Keratinocyte (primary cell): ENCODE measurements at regions not wholly inside any gene's neighbourhood (a gene's known extent, or its start where the extent isn't known, plus 50 kb on each side); places are given as distances from the start of the nearest gene placed in this dataset.

Experiments
- DNase-seq: peaks from one replicate; pipeline ENCODE4 v3.0.0-alpha.2; 2011; ENCODE audit warnings: low read depth, missing footprints, low spot score
- FAIRE-seq: peaks from 2 replicates; lab custom pipeline; 2011; peaks lifted over from hg19 to GRCh38; lab: Jason Lieb, UNC
- H2AFZ ChIP-seq: 2 replicates; pipeline ENCODE4 v1.6.0; 2012; ENCODE audit warnings: low read length, control low read depth, inconsistent platforms; ENCODE audit not compliant: control insufficient read depth
- H3K27ac ChIP-seq: 2 replicates; pipeline ENCODE4 v1.5.1; 2011; ENCODE audit warnings: low read length; ENCODE audit not compliant: control insufficient read depth, insufficient read depth
- H3K27me3 ChIP-seq: 3 replicates; pipeline ENCODE4 v1.6.0; 2011; ENCODE audit warnings: low read length; ENCODE audit not compliant: control insufficient read depth, insufficient read depth; ENCODE audit errors: extremely low read depth
- H3K36me3 ChIP-seq, 2 experiments: 2 replicates in 1 of 2; 3 replicates in 1 of 2; pipeline ENCODE4 v1.5.1; 2011; ENCODE audit warnings: low read length in 2 of 2, mild to moderate bottlenecking in 1 of 2; ENCODE audit not compliant: control insufficient read depth in 2 of 2, insufficient read depth in 2 of 2; ENCODE audit errors: extremely low read depth in 1 of 2
- H3K4me1 ChIP-seq: 3 replicates; pipeline ENCODE4 v1.5.1; 2011; ENCODE audit warnings: low read length; ENCODE audit not compliant: control insufficient read depth, insufficient read depth; ENCODE audit errors: extremely low read depth
- H3K4me2 ChIP-seq: 3 replicates; pipeline ENCODE4 v1.6.0; 2011; ENCODE audit warnings: low read depth, low read length; ENCODE audit not compliant: control insufficient read depth, insufficient read depth; ENCODE audit errors: extremely low read depth
- H3K4me3 ChIP-seq, 3 experiments: fragments of 200-600 bp in 1 of 3; sonication (generic) in 1 of 3; 2 replicates in 2 of 3; 3 replicates in 1 of 3; pipeline ENCODE4 v1.5.1; 2011 to 2016; ENCODE audit warnings: low read length in 3 of 3, mild to moderate bottlenecking in 3 of 3, control low read depth in 2 of 3, inconsistent platforms in 1 of 3, low read depth in 1 of 3, mixed read lengths in 1 of 3, mixed run types in 1 of 3, moderate library complexity in 1 of 3; ENCODE audit not compliant: control insufficient read depth in 2 of 3, insufficient read depth in 2 of 3; ENCODE audit errors: extremely low read depth in 1 of 3
- H3K79me2 ChIP-seq: 2 replicates; pipeline ENCODE4 v1.6.0; 2012; ENCODE audit warnings: low read length; ENCODE audit not compliant: control insufficient read depth, insufficient read depth
- H3K9ac ChIP-seq: 3 replicates; pipeline ENCODE4 v1.6.0; 2011; ENCODE audit warnings: low read length; ENCODE audit not compliant: control insufficient read depth, insufficient read depth; ENCODE audit errors: extremely low read depth
- H3K9me1 ChIP-seq: 3 replicates; pipeline ENCODE4 v1.6.0; 2011; ENCODE audit warnings: low read length; ENCODE audit not compliant: control insufficient read depth, insufficient read depth; ENCODE audit errors: extremely low read depth
- H3K9me3 ChIP-seq: 2 replicates; pipeline ENCODE4 v1.5.1; 2012; ENCODE audit warnings: low read depth, low read length; ENCODE audit not compliant: control insufficient read depth
- H4K20me1 ChIP-seq: 3 replicates; pipeline ENCODE4 v1.6.0; 2011; ENCODE audit warnings: low read length; ENCODE audit not compliant: control insufficient read depth, insufficient read depth; ENCODE audit errors: extremely low read depth
- CTCF ChIP-seq, 3 experiments: IDR thresholded peaks in 1 of 3; conservative IDR thresholded peaks in 1 of 3; optimal IDR thresholded peaks in 1 of 3; 2 replicates in 2 of 3; 3 replicates in 1 of 3; pipeline versions ENCODE3 to v1.5.1; 2011; ENCODE audit warnings: low read length in 3 of 3, mild to moderate bottlenecking in 3 of 3, moderate library complexity in 2 of 3, control low read depth in 1 of 3, inconsistent platforms in 1 of 3; ENCODE audit not compliant: insufficient read depth in 2 of 3; ENCODE audit errors: extremely low read depth in 1 of 3
- EZH2 ChIP-seq: IDR thresholded peaks from one replicate; pipeline ENCODE4 v1.6.1; 2012; ENCODE audit warnings: inconsistent platforms, mild to moderate bottlenecking, low read length, moderate library complexity
- dilution Hi-C: fragments of 300-500 bp; cut with MboI; formaldehyde crosslinking; loops from one replicate; pipeline ENCODE4 v1.7.0; 2020; ENCODE audit warnings: low sequenced_read_pairs; ENCODE audit not compliant: extremely low pct_ligation_motif_present

GRCh38 chr2:147482111-147482895, 362.5 kb upstream of the ACVR2A start:
- dilution Hi-C loops: no loop called here
- H3K9me3 ChIP-seq: no peaks in the 10 kb centered on the region
- no peak overlapping the region for H3K4me3 ChIP-seq
- TF ChIP-seq CTCF (optimal IDR thresholded peaks at IDR 0.05 in 1 of 3, IDR thresholded peaks at IDR 0.05 in 1 of 3, conservative IDR thresholded peaks at IDR 0.05 in 1 of 3; ENCODE audit: extremely low read depth in 1 of 3, insufficient read depth in 2 of 3, low read length in 3 of 3) (no peak), EZH2 (no peak)
- DNase-seq: no peak
- H3K27ac ChIP-seq: no peak overlapping the region
- no peak overlapping the region for H3K9ac ChIP-seq
- H4K20me1 ChIP-seq: no peaks in the 10 kb centered on the region
- H3K27me3 ChIP-seq: no peaks in the 10 kb centered on the region
- no peaks in the 10 kb centered on the region for H3K36me3 ChIP-seq
- no peaks in the 10 kb centered on the region for H3K9me1 ChIP-seq
- FAIRE-seq: no peak
- H2AFZ ChIP-seq: no peak overlapping the region
- no peak overlapping the region for H3K4me2 ChIP-seq
- no peaks in the 10 kb centered on the region for H3K4me1 ChIP-seq
- H3K79me2 ChIP-seq: no peaks in the 10 kb centered on the region

GRCh38 chr2:147479358-147479757, 365.5 kb upstream of the ACVR2A start:
- no peak overlapping the region for H3K4me3 ChIP-seq
- H3K36me3 ChIP-seq: no peaks in the 10 kb centered on the region
- no peak for FAIRE-seq
- TF ChIP-seq CTCF (optimal IDR thresholded peaks at IDR 0.05 in 1 of 3, IDR thresholded peaks at IDR 0.05 in 1 of 3, conservative IDR thresholded peaks at IDR 0.05 in 1 of 3; ENCODE audit: extremely low read depth in 1 of 3, insufficient read depth in 2 of 3, low read length in 3 of 3) (no peak), EZH2 (no peak)
- H3K9me3 ChIP-seq: no peaks in the 10 kb centered on the region
- no peak for DNase-seq
- H4K20me1 ChIP-seq: no peaks in the 10 kb centered on the region
- H2AFZ ChIP-seq: no peak overlapping the region
- no peak overlapping the region for H3K9ac ChIP-seq
- no peak overlapping the region for H3K27ac ChIP-seq
- H3K9me1 ChIP-seq: no peaks in the 10 kb centered on the region
- no peaks in the 10 kb centered on the region for H3K79me2 ChIP-seq
- H3K27me3 ChIP-seq: no peaks in the 10 kb centered on the region
- no peak overlapping the region for H3K4me2 ChIP-seq
- dilution Hi-C loops: no loop called here
- H3K4me1 ChIP-seq: no peaks in the 10 kb centered on the region
